Activated CD4-positive, alpha-beta memory T cell treated with anti-CD3 and anti-CD28 coated beads, Interleukin-2, amount 10 ng/mL, durations not matched to agents 7 days and 5 days (primary cell): ENCODE measurements at regions not wholly inside any gene's neighbourhood (a gene's known extent, or its start where the extent isn't known, plus 50 kb on each side); places are given as distances from the start of the nearest gene placed in this dataset.

ENCODE experiments used
- CTCF ChIA-PET: fragments of 350-600 bp; sonication (Branson Sonifier 250); formaldehyde crosslinking; loops from one replicate; lab custom pipeline; 2021; ENCODE audit warnings: antibody characterized with exemption, inconsistent platforms; lab: Charles Lee
- POLR2A ChIA-PET: fragments of 350-600 bp; sonication (Branson Sonifier 250); formaldehyde crosslinking; loops from one replicate; lab custom pipeline; 2021; ENCODE audit warnings: antibody characterized with exemption; lab: Charles Lee
- DNase-seq: peaks from one replicate; pipeline ENCODE4 v3.0.0-alpha.2; 2020
- H3K27ac Mint-ChIP-seq: one replicate; pipeline ENCODE4 v1.8.0; 2021; ENCODE audit warnings: mild to moderate bottlenecking, mixed read lengths
- H3K27me3 Mint-ChIP-seq: one replicate; pipeline ENCODE4 v1.8.0; 2021; ENCODE audit warnings: mixed read lengths
- H3K36me3 Mint-ChIP-seq: one replicate; pipeline ENCODE4 v1.8.0; 2021; ENCODE audit warnings: low read depth, mixed read lengths
- H3K4me1 Mint-ChIP-seq: one replicate; pipeline ENCODE4 v1.8.0; 2021; ENCODE audit warnings: mixed read lengths
- H3K4me3 Mint-ChIP-seq: one replicate; pipeline ENCODE4 v1.8.0; 2021; ENCODE audit warnings: mild to moderate bottlenecking, mixed read lengths
- H3K9me3 Mint-ChIP-seq: one replicate; pipeline ENCODE4 v1.8.0; 2021; ENCODE audit warnings: mixed read lengths

- POLR2A ChIA-PET: interaction anchor here (4.0 kb wide), 1 partner anchor 301 kb away, joined by 38 read pairs; the partner anchor contains the start of gene TRIB2
- Mint-ChIP-seq H3K4me1 (peaks cover 54% of the 10 kb centered on the region), H3K4me3 (no peak overlapping the region)
Observed at GRCh38 chr2:12415536-12415935, 301.2 kb upstream of the TRIB2 start.

GRCh38 chr2:12416600-12416999 lies 300.1 kb upstream of the TRIB2 start:
- Mint-ChIP-seq H3K27ac (peak overlapping the region; percentile 33), H3K4me3 (no peak overlapping the region), H3K4me1 (peaks cover 57% of the 10 kb centered on the region), H3K27me3 (no peaks in the 10 kb centered on the region), H3K36me3 (peaks cover 2% of the 10 kb centered on the region), H3K9me3 (no peaks in the 10 kb centered on the region)
- peak; percentile 77 for DNase-seq
- ChIA-PET CTCF (interaction anchor here (1.1 to 3.5 kb wide), 6 partner anchors 40 to 304 kb away, joined by 3 to 62 read pairs (median 6); partner anchors contain the start of gene TRIB2), POLR2A (interaction anchor here (4.0 kb wide), 1 partner anchor 300 kb away, joined by 38 read pairs; the partner anchor contains the start of gene TRIB2)

More at GRCh38 chr2:12415536-12415935, 301.2 kb upstream of the TRIB2 start:
- H3K27me3 Mint-ChIP-seq: no peaks in the 10 kb centered on the region
- H3K27ac Mint-ChIP-seq: no peak overlapping the region
- no peaks in the 10 kb centered on the region for H3K9me3 Mint-ChIP-seq
- CTCF ChIA-PET: interaction anchor here (1.1 to 3.5 kb wide), 7 partner anchors 41 to 591 kb away, joined by 3 to 62 read pairs (median 4); partner anchors contain the start of gene TRIB2
- no peak for DNase-seq
- peaks cover 2% of the 10 kb centered on the region for H3K36me3 Mint-ChIP-seq

GRCh38 chr2:12417786-12418185 lies 298.9 kb upstream of the TRIB2 start:
- CTCF ChIA-PET: interaction anchor here (1.7 kb wide), 1 partner anchor 299 kb away, joined by 9 read pairs; the partner anchor contains the start of gene TRIB2
- Mint-ChIP-seq H3K27ac (no peak overlapping the region), H3K36me3 (peaks cover 2% of the 10 kb centered on the region), H3K27me3 (no peaks in the 10 kb centered on the region), H3K4me3 (no peak overlapping the region), H3K4me1 (peaks cover 47% of the 10 kb centered on the region), H3K9me3 (no peaks in the 10 kb centered on the region)
- POLR2A ChIA-PET: interaction anchor here (0.6 kb wide), 1 partner anchor 228 kb away, joined by 3 read pairs; no protein-coding TSS in a partner anchor
- DNase-seq: no peak

GRCh38 chr2:12419803-12420202 lies 296.9 kb upstream of the TRIB2 start:
- H3K27ac Mint-ChIP-seq: no peak overlapping the region
- no peak overlapping the region for H3K4me3 Mint-ChIP-seq
- POLR2A ChIA-PET: interaction anchor here (0.9 to 1.7 kb wide), 3 partner anchors 69 to 297 kb away, joined by 3 to 7 read pairs (median 5); partner anchors contain the start of gene TRIB2
- DNase-seq: peak; percentile 24
- CTCF ChIA-PET: interaction anchor here (3.7 kb wide), 1 partner anchor 297 kb away, joined by 17 read pairs; the partner anchor contains the start of gene TRIB2
- peaks cover 2% of the 10 kb centered on the region for H3K27me3 Mint-ChIP-seq
- H3K9me3 Mint-ChIP-seq: no peaks in the 10 kb centered on the region
- H3K36me3 Mint-ChIP-seq: peaks cover 2% of the 10 kb centered on the region
- H3K4me1 Mint-ChIP-seq: peaks cover 43% of the 10 kb centered on the region

- ChIA-PET POLR2A (no interaction called here), CTCF (interaction anchor here (3.7 kb wide), 1 partner anchor 295 kb away, joined by 17 read pairs; the partner anchor contains the start of gene TRIB2)
- Mint-ChIP-seq H3K4me3 (no peak overlapping the region), H3K27me3 (peaks cover 2% of the 10 kb centered on the region), H3K27ac (no peak overlapping the region), H3K36me3 (no peaks in the 10 kb centered on the region), H3K4me1 (peaks cover 36% of the 10 kb centered on the region), H3K9me3 (no peaks in the 10 kb centered on the region)
- DNase-seq: no peak
Observed at GRCh38 chr2:12421046-12421445, 295.7 kb upstream of the TRIB2 start.

GRCh38 chr2:12424219-12424618 lies 292.5 kb upstream of the TRIB2 start:
- H3K4me3 Mint-ChIP-seq: no peak overlapping the region
- no peaks in the 10 kb centered on the region for H3K9me3 Mint-ChIP-seq
- CTCF ChIA-PET: interaction anchor here (0.8 to 1.1 kb wide), 2 partner anchors 292 to 297 kb away, joined by 3 to 7 read pairs; partner anchors contain the start of gene TRIB2
- POLR2A ChIA-PET: no interaction called here
- H3K27ac Mint-ChIP-seq: no peak overlapping the region
- no peak for DNase-seq
- H3K36me3 Mint-ChIP-seq: no peaks in the 10 kb centered on the region
- peaks cover 2% of the 10 kb centered on the region for H3K27me3 Mint-ChIP-seq
- H3K4me1 Mint-ChIP-seq: peaks cover 16% of the 10 kb centered on the region

GRCh38 chr2:12424809-12425208 lies 291.9 kb upstream of the TRIB2 start:
- Mint-ChIP-seq H3K4me3 (no peak overlapping the region), H3K36me3 (no peaks in the 10 kb centered on the region), H3K4me1 (peaks cover 13% of the 10 kb centered on the region), H3K9me3 (no peaks in the 10 kb centered on the region), H3K27ac (no peak overlapping the region), H3K27me3 (peaks cover 2% of the 10 kb centered on the region)
- no peak for DNase-seq
- ChIA-PET POLR2A (no interaction called here), CTCF (interaction anchor here (0.8 to 1.1 kb wide), 2 partner anchors 292 to 297 kb away, joined by 3 to 7 read pairs; partner anchors contain the start of gene TRIB2)

GRCh38 chr2:12428324-12428723 lies 288.4 kb upstream of the TRIB2 start:
- no peak overlapping the region for H3K4me3 Mint-ChIP-seq
- ChIA-PET CTCF (interaction anchor here (0.8 kb wide), 1 partner anchor 288 kb away, joined by 3 read pairs; no protein-coding TSS in a partner anchor), POLR2A (interaction anchor here (1.3 kb wide), 1 partner anchor 288 kb away, joined by 3 read pairs; the partner anchor contains the start of gene TRIB2)
- H3K27me3 Mint-ChIP-seq: no peaks in the 10 kb centered on the region
- DNase-seq: no peak
- no peak overlapping the region for H3K27ac Mint-ChIP-seq
- peaks cover 3% of the 10 kb centered on the region for H3K36me3 Mint-ChIP-seq
- peaks cover 21% of the 10 kb centered on the region for H3K4me1 Mint-ChIP-seq
- H3K9me3 Mint-ChIP-seq: no peaks in the 10 kb centered on the region

- DNase-seq: no peak
- no peaks in the 10 kb centered on the region for H3K27me3 Mint-ChIP-seq
Observed at GRCh38 chr2:12428786-12429185, 287.9 kb upstream of the TRIB2 start.

GRCh38 chr2:12429779-12430406 lies 286.8 kb upstream of the TRIB2 start:
- H3K9me3 Mint-ChIP-seq: no peaks in the 10 kb centered on the region
- H3K27ac Mint-ChIP-seq: peak overlapping the region; percentile 67
- peaks cover 3% of the 10 kb centered on the region for H3K36me3 Mint-ChIP-seq
- DNase-seq: no peak
- no peaks in the 10 kb centered on the region for H3K27me3 Mint-ChIP-seq
- H3K4me3 Mint-ChIP-seq: peak overlapping the region; percentile 25
- ChIA-PET CTCF (interaction anchor here (1.7 kb wide), 1 partner anchor 22 kb away, joined by 6 read pairs; no protein-coding TSS in a partner anchor), POLR2A (interaction anchor here (2.3 kb wide), 1 partner anchor 22 kb away, joined by 6 read pairs; no protein-coding TSS in a partner anchor)
- H3K4me1 Mint-ChIP-seq: peaks cover 26% of the 10 kb centered on the region

More at GRCh38 chr2:12428786-12429185, 287.9 kb upstream of the TRIB2 start:
- Mint-ChIP-seq H3K4me3 (no peak overlapping the region), H3K36me3 (peaks cover 3% of the 10 kb centered on the region), H3K27ac (no peak overlapping the region), H3K9me3 (no peaks in the 10 kb centered on the region), H3K4me1 (peaks cover 25% of the 10 kb centered on the region)
- ChIA-PET POLR2A (no interaction called here), CTCF (interaction anchor here (0.8 kb wide), 1 partner anchor 288 kb away, joined by 3 read pairs; no protein-coding TSS in a partner anchor)

GRCh38 chr2:12430407-12431133 lies 286.2 kb upstream of the TRIB2 start:
- CTCF ChIA-PET: interaction anchor here (0.7 to 1.7 kb wide), 10 partner anchors 11 to 569 kb away, joined by 3 to 12 read pairs (median 6); partner anchors contain the start of gene TRIB2
- H3K27ac Mint-ChIP-seq: peak overlapping the region; percentile 67
- H3K36me3 Mint-ChIP-seq: peaks cover 3% of the 10 kb centered on the region
- POLR2A ChIA-PET: interaction anchor here (0.9 to 2.3 kb wide), 6 partner anchors 21 to 286 kb away, joined by 3 to 10 read pairs (median 4); partner anchors contain the start of gene TRIB2
- H3K4me1 Mint-ChIP-seq: peaks cover 29% of the 10 kb centered on the region
- H3K27me3 Mint-ChIP-seq: no peaks in the 10 kb centered on the region
- H3K4me3 Mint-ChIP-seq: peak overlapping the region; percentile 68
- no peaks in the 10 kb centered on the region for H3K9me3 Mint-ChIP-seq
- peak; percentile 20 for DNase-seq

- no peak for DNase-seq
- H3K27me3 Mint-ChIP-seq: no peaks in the 10 kb centered on the region
- H3K36me3 Mint-ChIP-seq: peaks cover 3% of the 10 kb centered on the region
- CTCF ChIA-PET: interaction anchor here (0.5 to 1.8 kb wide), 4 partner anchors 18 to 497 kb away, joined by 3 to 29 read pairs (median 3); partner anchors contain the start of gene TRIB2
- no peak overlapping the region for H3K27ac Mint-ChIP-seq
- POLR2A ChIA-PET: interaction anchor here (1.0 to 1.6 kb wide), 3 partner anchors 18 to 284 kb away, joined by 3 to 19 read pairs (median 3); partner anchors contain the start of gene TRIB2
- no peaks in the 10 kb centered on the region for H3K9me3 Mint-ChIP-seq
- H3K4me3 Mint-ChIP-seq: no peak overlapping the region
- peaks cover 42% of the 10 kb centered on the region for H3K4me1 Mint-ChIP-seq
Observed at GRCh38 chr2:12432985-12433625, 283.6 kb upstream of the TRIB2 start.
